T-helper 1 cell treated with Interleukin-12 subunit alpha and Interleukin-12 subunit beta and Interleukin-4 antibody, amounts not matched to agents 30 ng/mL and 1 ng/mL, for 36 hours (primary cell): ENCODE measurements at regions not wholly inside any gene's neighbourhood (a gene's known extent, or its start where the extent isn't known, plus 50 kb on each side); places are given as distances from the start of the nearest gene placed in this dataset.

ENCODE experiments used
- intact Hi-C: fragments of 100-400 bp; cut with micrococcal nuclease; formaldehyde crosslinking; loops from one replicate; pipeline ENCODE4 v1.15.1; 2024

DNA sequence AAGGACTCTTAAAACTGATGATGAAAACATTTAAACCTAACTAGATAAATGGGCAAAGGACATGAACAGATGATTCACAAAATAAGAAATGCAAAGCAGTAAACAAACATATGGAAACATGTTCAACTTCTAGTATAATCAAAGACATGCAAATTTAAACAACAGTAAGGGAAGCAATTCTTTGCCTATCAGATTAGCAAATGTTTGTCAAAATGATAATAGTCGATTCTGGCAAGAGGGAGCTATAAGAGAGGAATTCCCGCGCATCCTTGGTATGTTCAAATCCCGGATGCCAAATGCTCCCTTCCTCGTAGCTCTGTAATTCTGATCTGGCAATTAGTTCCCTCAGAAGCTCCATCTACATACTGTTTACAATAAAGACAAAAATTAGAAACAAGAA lies 320.5 kb downstream of the PHKB start:
- intact Hi-C loops = loop anchor here (5.0 kb wide), 1 partner anchor 49 kb away; no protein-coding TSS in a partner anchor

DNA sequence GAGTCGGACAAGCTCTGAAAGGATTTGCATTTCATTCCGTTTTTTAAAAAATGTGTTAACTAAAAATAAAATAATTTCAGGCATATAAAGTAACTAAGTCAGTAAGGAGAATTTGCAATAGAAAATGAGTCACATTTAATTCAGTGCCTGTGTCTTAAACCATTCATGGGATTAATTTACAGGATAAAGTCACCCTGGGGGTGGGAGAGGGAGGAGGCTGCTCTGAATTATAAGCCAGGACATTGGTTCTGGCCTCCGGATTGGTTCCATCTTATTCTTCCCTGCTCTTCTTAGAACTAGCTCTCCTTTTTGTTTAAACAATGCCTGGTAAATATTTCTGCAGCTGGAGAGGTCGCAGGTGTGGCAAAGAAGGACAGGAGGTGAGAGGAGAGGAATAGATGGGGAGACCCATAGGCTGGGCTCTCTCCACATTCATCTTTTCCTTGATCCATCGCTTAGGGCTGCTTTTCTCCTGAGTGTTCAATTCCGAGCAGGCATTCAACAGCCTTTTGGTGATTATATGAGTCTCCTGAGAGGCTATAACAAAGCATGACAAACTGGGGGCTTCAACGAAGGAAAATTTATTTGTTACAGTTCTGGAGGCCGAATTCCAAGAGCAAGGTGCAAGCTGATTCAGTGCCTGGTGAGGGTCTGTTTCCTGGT lies 319.2 kb downstream of the PHKB start:
- intact Hi-C loops = loop anchor here (5.0 kb wide), 1 partner anchor 48 kb away; no protein-coding TSS in a partner anchor

DNA sequence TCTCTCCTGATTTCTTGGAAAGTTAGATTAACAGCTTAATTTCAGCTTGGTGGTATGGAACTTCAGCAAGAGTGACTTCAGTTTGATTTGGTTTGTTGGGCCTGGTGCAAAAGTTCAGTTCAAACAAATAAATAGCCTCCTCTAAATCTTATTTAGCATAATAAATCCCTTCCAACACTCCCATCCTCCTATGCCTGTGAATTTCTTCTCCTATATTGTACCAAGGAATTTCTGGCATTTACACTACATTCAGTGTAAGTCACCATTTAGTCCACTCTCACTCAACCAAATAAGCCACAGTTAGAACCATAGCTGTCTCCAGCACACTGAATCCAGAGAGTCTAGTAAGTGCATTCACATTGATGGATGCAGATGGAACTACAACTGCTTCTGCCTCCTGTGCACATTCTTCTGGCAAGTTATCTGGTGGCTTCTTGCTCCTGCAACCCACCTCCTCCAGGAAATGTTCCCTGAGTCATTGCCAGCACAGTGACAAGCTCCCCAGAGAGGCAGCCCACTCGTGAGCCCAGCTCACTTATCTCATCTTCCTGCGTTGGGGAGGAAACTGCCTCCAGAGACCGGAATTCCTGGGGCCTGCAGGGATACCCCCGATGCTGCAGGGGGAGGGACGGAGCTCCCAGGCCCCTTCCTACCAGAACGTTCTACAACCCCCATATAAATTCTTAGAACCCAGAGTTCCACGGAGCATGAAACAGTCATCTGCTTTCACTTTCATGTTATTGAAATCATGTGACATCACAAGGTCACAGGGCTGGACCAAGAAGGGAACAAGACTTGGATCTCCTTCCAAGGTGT lies 318.3 kb downstream of the PHKB start:
- intact Hi-C loops = loop anchor here (1.0 to 5.0 kb wide), 4 partner anchors 47 to 637 kb away; partner anchors contain the start of genes ITFG1, NETO2 and PHKB

DNA sequence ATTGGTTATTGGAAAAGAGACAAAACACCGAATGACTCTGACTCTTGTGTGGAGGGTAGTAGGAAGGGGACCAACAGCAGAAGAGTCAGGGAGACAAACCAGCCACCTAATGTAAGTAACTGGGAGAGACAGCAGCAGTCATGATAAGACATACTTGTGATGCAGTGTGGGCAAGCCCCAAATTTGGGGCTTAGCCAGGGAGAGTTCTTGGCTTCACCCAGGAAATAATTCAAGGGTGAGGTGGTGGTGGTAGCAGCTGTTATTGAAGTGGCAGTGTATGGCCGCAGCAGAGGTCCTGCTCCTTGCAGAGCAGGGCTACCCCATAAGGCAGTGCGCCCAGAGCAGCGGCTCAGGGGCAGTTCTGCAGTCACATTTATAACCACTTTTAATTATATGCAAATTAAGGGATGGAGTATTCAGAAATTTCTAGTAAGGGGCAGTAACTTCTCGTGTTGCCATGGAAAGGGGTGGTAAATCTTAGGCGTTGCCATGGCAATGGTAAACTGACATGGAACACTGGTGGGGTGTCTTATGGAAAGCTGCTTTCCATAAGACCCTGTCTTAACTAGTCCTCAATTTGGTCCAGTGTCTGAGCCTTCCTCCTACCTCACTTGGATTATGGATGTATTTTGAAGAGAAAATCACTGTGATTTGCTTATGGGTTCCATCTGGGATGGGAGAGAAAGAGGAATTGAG lies 317.1 kb downstream of the PHKB start:
- intact Hi-C loops = loop anchor here (5.0 kb wide), 2 partner anchors 474 to 636 kb away; partner anchors contain the start of gene NETO2

DNA sequence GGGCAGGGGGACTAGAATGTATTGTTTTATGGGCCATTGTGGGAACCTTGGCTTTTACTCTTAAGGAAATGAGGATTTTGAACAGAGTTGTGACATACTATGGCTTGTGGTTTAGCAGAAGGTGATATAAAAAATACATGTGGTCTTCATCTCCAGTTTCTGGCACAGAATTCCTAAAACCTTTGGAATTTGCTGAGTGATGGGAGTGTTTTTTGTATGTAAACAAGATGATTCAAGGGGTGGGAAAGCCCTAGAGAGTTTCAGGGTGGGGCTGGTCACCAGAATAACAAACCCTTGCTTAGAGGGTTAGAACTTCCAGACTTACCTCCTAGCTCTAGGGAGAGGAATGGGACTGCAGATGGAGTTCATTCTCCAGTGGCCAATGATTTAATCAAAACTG lies 316.1 kb downstream of the PHKB start:
- intact Hi-C loops = loop anchor here (5.0 kb wide), 2 partner anchors 475 to 635 kb away; partner anchors contain the start of gene NETO2

DNA sequence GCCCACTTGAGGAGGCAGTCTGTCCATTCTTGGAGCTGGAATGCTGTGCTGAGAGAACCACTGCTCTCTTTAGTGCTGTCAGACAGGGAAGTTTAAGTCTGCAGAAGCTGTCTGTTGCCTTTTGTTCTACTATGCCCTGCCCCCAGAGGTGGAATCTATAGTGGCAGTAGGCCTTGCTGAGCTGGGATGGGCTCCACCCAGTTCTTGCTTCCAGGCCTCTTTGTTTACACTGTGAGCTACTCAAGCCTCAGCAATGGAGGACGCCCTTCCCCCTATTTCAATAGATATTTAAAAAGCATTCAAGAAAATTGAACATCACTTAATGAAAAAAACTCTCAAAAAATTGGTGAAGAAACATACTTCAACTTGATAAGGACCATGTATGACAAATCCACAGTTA lies 313.5 kb downstream of the PHKB start:
- intact Hi-C loops = loop anchor here (5.0 kb wide), 2 partner anchors 478 to 632 kb away; partner anchors contain the start of gene NETO2

DNA sequence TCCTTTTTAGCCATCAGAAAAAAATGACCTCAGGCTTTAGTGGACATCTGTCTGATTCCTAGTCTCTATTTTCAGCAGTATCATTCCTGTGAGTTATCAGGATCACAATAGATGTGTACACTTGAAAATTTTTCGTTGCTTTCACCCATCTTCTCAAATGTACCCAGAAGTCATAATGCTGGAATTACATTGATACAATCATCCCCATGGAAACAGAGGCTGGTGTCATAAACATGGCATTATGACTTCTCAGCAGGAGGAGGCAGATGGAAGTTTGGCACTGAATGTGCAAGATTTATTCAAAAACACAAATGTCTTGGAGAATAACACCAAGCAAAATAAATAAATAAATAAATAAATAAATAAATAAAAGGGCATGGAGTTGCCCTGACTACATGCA lies 292.5 kb downstream of the PHKB start:
- intact Hi-C loops = loop anchor here (10.0 kb wide), 1 partner anchor 1961 kb away; no protein-coding TSS in a partner anchor
